M059J (cell line): ENCODE measurements at regions not wholly inside any gene's neighbourhood (a gene's known extent, or its start where the extent isn't known, plus 50 kb on each side); places are given as distances from the start of the nearest gene placed in this dataset.

Source experiments
- DNase-seq: peaks from one replicate; pipeline ENCODE4 v3.0.0-alpha.2; 2012; ENCODE audit warnings: low read depth

- DNase-seq = no peak
These were observed 116.4 kb upstream of the MGMT start for GRCh38 chr10:129350690-129351089.

- no peak for DNase-seq
These were observed 113.9 kb upstream of the MGMT start for GRCh38 chr10:129353101-129353500.

- DNase-seq = no peak
These were observed 107.0 kb upstream of the MGMT start for GRCh38 chr10:129360046-129360445.

GRCh38 chr10:129361676-129362376 is 105.2 kb upstream of the MGMT start:
- no peak for DNase-seq

GRCh38 chr10:129364949-129365348 is 102.1 kb upstream of the MGMT start:
- no peak for DNase-seq

- no peak for DNase-seq
These were observed 101.2 kb upstream of the MGMT start for GRCh38 chr10:129365767-129366402.

GRCh38 chr10:129366450-129366849 is 100.6 kb upstream of the MGMT start:
- DNase-seq = no peak

GRCh38 chr10:129369566-129369965 is 97.5 kb upstream of the MGMT start:
- no peak for DNase-seq

GRCh38 chr10:129371541-129371940 is 95.5 kb upstream of the MGMT start:
- DNase-seq = no peak

- DNase-seq = no peak
These were observed 94.9 kb upstream of the MGMT start for GRCh38 chr10:129372172-129372571.

GRCh38 chr10:129373231-129373630 is 93.8 kb upstream of the MGMT start:
- DNase-seq = no peak

GRCh38 chr10:129373718-129374117 is 93.3 kb upstream of the MGMT start:
- no peak for DNase-seq

GRCh38 chr10:129375171-129375570 is 91.9 kb upstream of the MGMT start:
- DNase-seq = no peak

- DNase-seq = no peak
These were observed 91.1 kb upstream of the MGMT start for GRCh38 chr10:129375912-129376311.

- DNase-seq = no peak
These were observed 86.8 kb upstream of the MGMT start for GRCh38 chr10:129380279-129380678.

- no peak for DNase-seq
These were observed 85.3 kb upstream of the MGMT start for GRCh38 chr10:129381741-129382140.

GRCh38 chr10:129382401-129382800 is 84.6 kb upstream of the MGMT start:
- no peak for DNase-seq

GRCh38 chr10:129383651-129384050 is 83.4 kb upstream of the MGMT start:
- DNase-seq = no peak

- DNase-seq = no peak
These were observed 81.4 kb upstream of the MGMT start for GRCh38 chr10:129385600-129385999.

GRCh38 chr10:129386415-129387257 is 80.4 kb upstream of the MGMT start:
- no peak for DNase-seq

- DNase-seq = no peak
These were observed 79.8 kb upstream of the MGMT start for GRCh38 chr10:129387258-129387525.

GRCh38 chr10:129388435-129388834 is 78.6 kb upstream of the MGMT start:
- no peak for DNase-seq

GRCh38 chr10:129389194-129389593 is 77.8 kb upstream of the MGMT start:
- no peak for DNase-seq
